ENCODE measurements at regions not wholly inside any gene's neighbourhood (a gene's known extent, or its start where the extent isn't known, plus 50 kb on each side); places are given as distances from the start of the nearest gene placed in this dataset.
A peak's percentile ranks its signal among the peaks of the same experiment; 100 is the strongest.

- no peak for TF ChIP-seq CTCF (IDR thresholded peaks at IDR 0.05)
- TF ChIP-seq POLR2A (IDR thresholded peaks at IDR 0.05): no peak
- WGBS, 4 donors: 93 to 94% (median 94%) methylated on average over 20 of the region's 20 CpGs
- H3K27ac ChIP-seq: no peak overlapping the region
- no peaks in the 10 kb centered on the region for H3K27me3 ChIP-seq
- ATAC-seq: no peak
- peak in 1 of 5 donors; percentile 17 for DNase-seq
- intact Hi-C loops (cut with DNase I): no loop called here
- H3K9me3 ChIP-seq: peaks cover 0 to 42% (median 0%) of the 10 kb centered on the region in 12 donors
- H3K4me3 ChIP-seq: no peak overlapping the region
- H3K36me3 ChIP-seq: no peaks in the 10 kb centered on the region
- H3K4me1 ChIP-seq: no peaks in the 10 kb centered on the region
Observed at GRCh38 chr21:19246018-19246417, 842.4 kb upstream of the TMPRSS15 start.

- peak overlapping the region in 7 of 12 donors; percentile 42 to 69 (median 64) for H3K27ac ChIP-seq
- H3K4me3 ChIP-seq: no peak overlapping the region
- ATAC-seq (peak; percentile 96 to 99 (median 98)), DNase-seq (peak in 4 of 5 donors; percentile 40 to 73 (median 59))
- H3K27me3 ChIP-seq: no peaks in the 10 kb centered on the region
- peaks cover 0 to 5% (median 0%) of the 10 kb centered on the region in 12 donors for H3K4me1 ChIP-seq
- no peak for TF ChIP-seq CTCF (IDR thresholded peaks at IDR 0.05)
- TF ChIP-seq POLR2A (IDR thresholded peaks at IDR 0.05): no peak
- H3K36me3 ChIP-seq: no peaks in the 10 kb centered on the region
- intact Hi-C loops (cut with DNase I): loop anchor here in 1 of 10 donors (10.0 kb wide), 1 partner anchor 242 kb away; no protein-coding TSS in a partner anchor
- WGBS, 4 donors: 28 to 35% (median 30%) methylated on average over 4 of the region's 4 CpGs
- H3K9me3 ChIP-seq: peaks cover 0 to 10% (median 0%) of the 10 kb centered on the region in 12 donors
Observed at GRCh38 chr21:19256934-19257660, 853.5 kb upstream of the TMPRSS15 start.

GRCh38 chr21:19261731-19262376 is 858.3 kb upstream of the TMPRSS15 start:
- Histone ChIP-seq H3K36me3 (no peaks in the 10 kb centered on the region), H3K4me1 (peaks cover 0 to 4% (median 0%) of the 10 kb centered on the region in 12 donors), H3K27ac (peak overlapping the region in 1 of 12 donors; percentile 8), H3K27me3 (no peaks in the 10 kb centered on the region), H3K9me3 (peaks cover 0 to 10% (median 0%) of the 10 kb centered on the region in 12 donors), H3K4me3 (no peak overlapping the region)
- no peak for TF ChIP-seq CTCF (IDR thresholded peaks at IDR 0.05)
- no peak for TF ChIP-seq POLR2A (IDR thresholded peaks at IDR 0.05)
- ATAC-seq (peak in 3 of 4 donors; percentile 48 to 90 (median 64)), DNase-seq (peak in 2 of 5 donors; percentile 22 to 39)
- 53 to 69% (median 67%) methylated on average over 10 of the region's 10 CpGs for WGBS, 4 donors
- intact Hi-C loops (cut with DNase I): no loop called here

- TF ChIP-seq POLR2A (IDR thresholded peaks at IDR 0.05) (no peak), CTCF (IDR thresholded peaks at IDR 0.05) (no peak)
- Histone ChIP-seq H3K36me3 (no peaks in the 10 kb centered on the region), H3K4me3 (no peak overlapping the region), H3K27ac (no peak overlapping the region), H3K9me3 (peaks cover 0 to under 1% (median 0%) of the 10 kb centered on the region in 12 donors), H3K4me1 (no peaks in the 10 kb centered on the region), H3K27me3 (no peaks in the 10 kb centered on the region)
- intact Hi-C loops (cut with DNase I): no loop called here
- 71 to 85% (median 75%) methylated on average over 3 of the region's 3 CpGs for WGBS, 4 donors
- DNase-seq (no peak), ATAC-seq (no peak)
Observed at GRCh38 chr21:19266636-19267035, 863.1 kb upstream of the TMPRSS15 start.

Measured in heart left ventricle (tissue), 16 donors.